ENCODE measurements at regions not wholly inside any gene's neighbourhood (a gene's known extent, or its start where the extent isn't known, plus 50 kb on each side); places are given as distances from the start of the nearest gene placed in this dataset.

DNA sequence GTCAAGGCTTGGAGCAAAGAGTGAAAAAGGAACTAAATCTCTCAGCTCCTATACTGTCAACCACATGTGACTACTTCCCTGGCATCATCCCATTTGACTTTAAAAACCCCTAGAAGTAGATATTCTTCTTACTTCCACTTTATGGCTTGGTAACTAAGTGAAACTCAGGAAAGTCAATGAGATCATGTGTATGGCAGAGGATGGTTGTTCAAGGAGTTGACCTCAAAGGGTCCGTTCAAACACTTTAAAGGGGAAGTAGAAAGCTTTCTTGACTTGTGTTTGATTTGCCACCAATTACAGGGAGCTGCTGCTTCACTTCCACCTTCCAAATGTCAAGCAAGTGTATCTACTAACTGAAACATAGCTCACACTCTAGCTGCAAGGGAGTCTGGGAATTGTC is 187.2 kb downstream of the RAB28 start (continued):
- TF ChIP-seq, protein P1, sequence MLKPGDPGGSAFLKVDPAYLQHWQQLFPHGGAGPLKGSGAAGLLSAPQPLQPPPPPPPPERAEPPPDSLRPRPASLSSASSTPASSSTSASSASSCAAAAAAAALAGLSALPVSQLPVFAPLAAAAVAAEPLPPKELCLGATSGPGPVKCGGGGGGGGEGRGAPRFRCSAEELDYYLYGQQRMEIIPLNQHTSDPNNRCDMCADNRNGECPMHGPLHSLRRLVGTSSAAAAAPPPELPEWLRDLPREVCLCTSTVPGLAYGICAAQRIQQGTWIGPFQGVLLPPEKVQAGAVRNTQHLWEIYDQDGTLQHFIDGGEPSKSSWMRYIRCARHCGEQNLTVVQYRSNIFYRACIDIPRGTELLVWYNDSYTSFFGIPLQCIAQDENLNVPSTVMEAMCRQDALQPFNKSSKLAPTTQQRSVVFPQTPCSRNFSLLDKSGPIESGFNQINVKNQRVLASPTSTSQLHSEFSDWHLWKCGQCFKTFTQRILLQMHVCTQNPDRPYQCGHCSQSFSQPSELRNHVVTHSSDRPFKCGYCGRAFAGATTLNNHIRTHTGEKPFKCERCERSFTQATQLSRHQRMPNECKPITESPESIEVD (tag by site-specific recombination; IDR thresholded peaks at IDR 0.05): no peak
- no peak for TF ChIP-seq ZNF202 (tag by site-specific recombination; IDR thresholded peaks at IDR 0.05; ENCODE audit: borderline replicate concordance)

DNA sequence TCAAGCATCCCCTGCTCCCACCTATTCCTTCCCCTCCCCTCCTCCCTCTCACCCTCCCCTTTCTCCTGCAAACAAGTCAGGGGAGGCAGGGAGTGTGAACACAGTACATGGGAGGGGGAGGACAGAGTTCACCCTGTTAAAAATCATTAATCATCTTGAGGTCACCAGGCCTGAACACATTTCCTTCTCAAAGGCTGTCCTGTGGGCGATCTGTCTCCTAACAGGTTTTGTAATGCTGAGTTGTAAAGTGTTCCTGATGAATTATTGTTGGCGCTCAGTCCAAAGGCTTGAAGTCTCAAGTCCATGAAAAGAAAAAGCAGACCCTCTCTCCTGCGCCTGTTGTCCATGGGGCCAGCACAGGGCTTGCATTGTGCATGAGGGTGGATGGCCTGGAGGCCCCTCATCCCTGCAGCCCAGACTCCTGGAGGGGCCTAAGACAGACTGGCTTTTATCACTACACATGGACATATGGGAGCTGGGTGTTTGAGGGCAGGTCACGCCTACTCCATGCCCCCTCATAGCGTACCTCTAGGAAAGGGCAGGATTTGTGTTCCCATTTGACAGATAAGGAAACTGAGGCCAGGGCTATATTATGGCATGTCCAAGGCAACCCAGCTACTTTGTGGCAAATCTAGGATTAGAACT is 189.1 kb downstream of the RAB28 start:
- CTCF ChIA-PET: no interaction called here
- POLR2A ChIA-PET: no interaction called here

DNA sequence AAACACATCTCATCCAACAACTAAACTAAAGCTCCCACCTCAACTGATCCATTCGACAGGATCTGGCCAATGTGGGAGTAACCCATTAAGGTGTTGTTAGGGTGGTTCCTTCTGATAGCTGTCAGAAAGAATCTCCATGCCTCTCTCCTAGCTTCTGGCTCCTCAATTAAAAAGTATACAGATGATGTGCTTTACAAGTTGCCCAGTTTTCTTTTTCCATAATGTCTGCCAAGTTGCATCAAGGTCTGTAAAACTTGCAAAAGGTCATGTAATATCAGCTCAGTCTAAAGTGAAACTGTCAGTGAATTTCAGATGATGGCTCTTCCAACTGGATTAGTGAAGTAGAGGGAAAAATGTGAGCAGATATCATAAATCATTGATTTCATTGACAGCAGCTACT is 191.8 kb downstream of the RAB28 start:
- Histone ChIP-seq H3K4me3 (ENCODE audit: low read depth, low read length) (no peak overlapping the region), H3K36me3 (ENCODE audit: control insufficient read depth in 2 of 2, insufficient read depth in 1 of 2, low read length in 2 of 2) (no peaks in the 10 kb centered on the region), H3K27ac (ENCODE audit: extremely low read depth, low read depth, low read length) (no peak overlapping the region), H3K9me3 (ENCODE audit: control insufficient read depth, insufficient read depth, low read depth, low read length) (no peaks in the 10 kb centered on the region), H3K4me1 (ENCODE audit: control insufficient read depth, insufficient read depth, low read length) (no peaks in the 10 kb centered on the region)
- CTCF ChIA-PET: no interaction called here
- POLR2A ChIA-PET: no interaction called here
- TF ChIP-seq ZNF394 (tag by site-specific recombination; IDR thresholded peaks at IDR 0.05; ENCODE audit: borderline replicate concordance): no peak
- TF ChIP-seq, protein P2, sequence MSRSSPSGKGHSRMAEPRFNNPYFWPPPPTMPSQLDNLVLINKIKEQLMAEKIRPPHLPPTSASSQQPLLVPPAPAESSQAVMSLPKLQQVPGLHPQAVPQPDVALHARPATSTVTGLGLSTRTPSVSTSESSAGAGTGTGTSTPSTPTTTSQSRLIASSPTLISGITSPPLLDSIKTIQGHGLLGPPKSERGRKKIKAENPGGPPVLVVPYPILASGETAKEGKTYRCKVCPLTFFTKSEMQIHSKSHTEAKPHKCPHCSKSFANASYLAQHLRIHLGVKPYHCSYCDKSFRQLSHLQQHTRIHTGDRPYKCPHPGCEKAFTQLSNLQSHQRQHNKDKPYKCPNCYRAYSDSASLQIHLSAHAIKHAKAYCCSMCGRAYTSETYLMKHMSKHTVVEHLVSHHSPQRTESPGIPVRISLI (tag by site-specific recombination; IDR thresholded peaks at IDR 0.05): no peak
- TF ChIP-seq ZNF169 (tag by site-specific recombination; IDR thresholded peaks at IDR 0.05): no peak
- TF ChIP-seq, protein P3, sequence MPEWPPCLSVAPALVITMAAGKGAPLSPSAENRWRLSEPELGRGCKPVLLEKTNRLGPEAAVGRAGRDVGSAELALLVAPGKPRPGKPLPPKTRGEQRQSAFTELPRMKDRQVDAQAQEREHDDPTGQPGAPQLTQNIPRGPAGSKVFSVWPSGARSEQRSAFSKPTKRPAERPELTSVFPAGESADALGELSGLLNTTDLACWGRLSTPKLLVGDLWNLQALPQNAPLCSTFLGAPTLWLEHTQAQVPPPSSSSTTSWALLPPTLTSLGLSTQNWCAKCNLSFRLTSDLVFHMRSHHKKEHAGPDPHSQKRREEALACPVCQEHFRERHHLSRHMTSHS (tag by site-specific recombination; IDR thresholded peaks at IDR 0.05): no peak
- TF ChIP-seq KLF8 (tag by site-specific recombination; IDR thresholded peaks at IDR 0.05): no peak
- TF ChIP-seq ZNF660 (tag by site-specific recombination; IDR thresholded peaks at IDR 0.05): no peak
- TF ChIP-seq, protein P4, sequence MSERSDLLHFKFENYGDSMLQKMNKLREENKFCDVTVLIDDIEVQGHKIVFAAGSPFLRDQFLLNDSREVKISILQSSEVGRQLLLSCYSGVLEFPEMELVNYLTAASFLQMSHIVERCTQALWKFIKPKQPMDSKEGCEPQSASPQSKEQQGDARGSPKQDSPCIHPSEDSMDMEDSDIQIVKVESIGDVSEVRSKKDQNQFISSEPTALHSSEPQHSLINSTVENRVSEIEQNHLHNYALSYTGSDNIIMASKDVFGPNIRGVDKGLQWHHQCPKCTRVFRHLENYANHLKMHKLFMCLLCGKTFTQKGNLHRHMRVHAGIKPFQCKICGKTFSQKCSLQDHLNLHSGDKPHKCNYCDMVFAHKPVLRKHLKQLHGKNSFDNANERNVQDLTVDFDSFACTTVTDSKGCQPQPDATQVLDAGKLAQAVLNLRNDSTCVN (tag by site-specific recombination; optimal IDR thresholded peaks at IDR 0.05): no peak
- TF ChIP-seq ZNF530 (tag by site-specific recombination; IDR thresholded peaks at IDR 0.05; ENCODE audit: low read depth): no peak
- TF ChIP-seq ZNF37A (tag by site-specific recombination; IDR thresholded peaks at IDR 0.05): no peak

More for the DNA sequence above, 189.1 kb downstream of the RAB28 start:
- Histone ChIP-seq H3K27ac (ENCODE audit: extremely low read depth, low read depth, low read length) (no peak overlapping the region), H3K4me3 (ENCODE audit: low read depth, low read length) (no peak overlapping the region), H3K36me3 (ENCODE audit: control insufficient read depth in 2 of 2, insufficient read depth in 1 of 2, low read length in 2 of 2) (no peaks in the 10 kb centered on the region), H3K4me1 (ENCODE audit: control insufficient read depth, insufficient read depth, low read length) (no peaks in the 10 kb centered on the region), H3K9me3 (ENCODE audit: control insufficient read depth, insufficient read depth, low read depth, low read length) (no peaks in the 10 kb centered on the region)
- TF ChIP-seq SP3 (tag by site-specific recombination; IDR thresholded peaks at IDR 0.05) (no peak), HOXA7 (CRISPR knock-in tag; IDR thresholded peaks at IDR 0.05; ENCODE audit: borderline replicate concordance) (no peak), ZNF302 (tag by site-specific recombination; IDR thresholded peaks at IDR 0.05; ENCODE audit: low read depth) (no peak), ZNF266 (tag by site-specific recombination; IDR thresholded peaks at IDR 0.05; ENCODE audit: low read depth) (no peak), ZNF169 (tag by site-specific recombination; IDR thresholded peaks at IDR 0.05) (no peak)
- TF ChIP-seq, protein P5, sequence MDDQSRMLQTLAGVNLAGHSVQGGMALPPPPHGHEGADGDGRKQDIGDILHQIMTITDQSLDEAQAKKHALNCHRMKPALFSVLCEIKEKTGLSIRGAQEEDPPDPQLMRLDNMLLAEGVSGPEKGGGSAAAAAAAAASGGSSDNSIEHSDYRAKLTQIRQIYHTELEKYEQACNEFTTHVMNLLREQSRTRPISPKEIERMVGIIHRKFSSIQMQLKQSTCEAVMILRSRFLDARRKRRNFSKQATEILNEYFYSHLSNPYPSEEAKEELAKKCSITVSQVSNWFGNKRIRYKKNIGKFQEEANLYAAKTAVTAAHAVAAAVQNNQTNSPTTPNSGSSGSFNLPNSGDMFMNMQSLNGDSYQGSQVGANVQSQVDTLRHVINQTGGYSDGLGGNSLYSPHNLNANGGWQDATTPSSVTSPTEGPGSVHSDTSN (CRISPR knock-in tag; IDR thresholded peaks at IDR 0.05): no peak
